Cerebellar cortex (tissue), 1 donor: ENCODE measurements at regions not wholly inside any gene's neighbourhood (a gene's known extent, or its start where the extent isn't known, plus 50 kb on each side); places are given as distances from the start of the nearest gene placed in this dataset.

Source experiments
- DNase-seq: peaks from one replicate; pipeline ENCODE4 v3.0.0-alpha.2; 2015; ENCODE audit warnings: low spot score

DNA sequence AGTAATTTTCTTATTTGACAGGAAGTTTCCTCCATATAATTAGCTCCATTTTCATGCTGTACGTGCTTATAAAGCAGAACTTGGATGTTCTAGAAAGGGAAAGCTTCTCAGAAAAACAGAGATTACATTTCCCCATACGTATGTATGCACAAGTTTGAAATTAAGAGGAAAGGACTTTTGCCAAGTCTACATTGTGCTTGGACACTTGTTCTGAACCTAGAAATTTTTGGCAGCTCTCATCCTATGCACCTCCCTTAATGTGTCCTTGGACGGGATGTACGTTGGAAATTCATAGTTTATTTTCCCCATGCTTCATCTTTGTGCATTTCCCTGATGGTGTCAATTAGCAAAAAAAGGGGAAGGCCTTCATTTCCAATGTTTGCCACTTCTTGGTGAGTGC lies 322.7 kb downstream of the BLID start:
- DNase-seq, result no peak

DNA sequence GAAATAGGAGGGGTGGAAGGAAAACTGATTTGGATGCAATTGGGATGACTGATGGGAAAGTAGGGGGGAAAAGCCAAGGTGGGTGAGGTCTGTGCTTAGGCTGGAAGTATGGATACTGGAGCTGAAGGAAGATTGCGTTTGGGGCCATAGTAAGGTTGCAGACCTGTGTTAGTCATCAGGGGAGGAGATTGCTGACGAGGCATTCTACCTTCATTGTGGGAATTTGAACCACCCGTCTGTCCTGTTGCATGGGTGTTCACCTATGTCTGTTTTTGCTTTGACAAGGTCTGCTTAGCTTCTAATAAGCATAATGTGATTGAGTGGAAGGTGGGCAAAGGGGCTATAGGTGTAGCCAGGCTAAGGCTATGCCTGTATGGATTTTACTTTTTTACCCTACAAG lies 323.8 kb downstream of the BLID start:
- DNase-seq, result no peak

DNA sequence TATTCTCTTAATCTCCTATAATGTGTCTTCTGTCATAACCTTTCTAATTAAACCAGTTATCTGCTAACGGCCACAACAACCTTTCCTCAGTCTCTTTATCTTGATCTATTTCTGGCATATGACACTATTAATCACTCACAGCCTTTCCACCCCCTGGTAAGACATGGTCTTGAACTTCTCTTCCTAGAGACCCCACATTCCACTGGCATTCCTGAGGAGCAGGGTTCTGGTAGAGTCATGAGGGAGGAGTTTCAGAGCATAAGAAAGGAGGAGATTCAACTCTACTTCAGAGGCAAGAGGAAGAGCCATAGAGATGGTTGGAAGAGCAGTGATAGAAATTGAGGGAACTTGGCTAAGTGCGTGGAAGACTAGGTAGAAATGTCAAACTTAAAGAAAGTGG lies 325.6 kb downstream of the BLID start:
- no peak for DNase-seq

DNA sequence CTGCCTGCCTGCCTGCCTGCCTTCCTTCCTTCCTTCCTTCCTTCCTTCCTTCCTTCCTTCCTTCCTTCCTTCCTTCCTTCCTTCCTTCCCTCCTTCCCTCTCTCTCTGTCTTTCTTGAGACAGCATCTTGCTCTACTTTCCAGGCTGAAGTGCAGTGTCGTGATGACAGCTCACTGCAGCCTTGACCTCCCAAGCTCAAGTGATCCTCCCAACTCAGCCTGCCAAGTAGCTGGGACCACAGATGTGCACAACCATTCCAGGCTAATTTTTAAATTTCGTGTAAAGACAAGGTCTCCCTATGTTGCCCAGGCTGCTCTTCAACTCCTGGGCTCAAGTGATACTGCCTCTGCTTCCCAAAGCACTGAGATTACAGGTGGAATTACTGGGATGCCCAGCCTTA lies 328.2 kb upstream of the SORL1-AS1 start:
- DNase-seq, result no peak

DNA sequence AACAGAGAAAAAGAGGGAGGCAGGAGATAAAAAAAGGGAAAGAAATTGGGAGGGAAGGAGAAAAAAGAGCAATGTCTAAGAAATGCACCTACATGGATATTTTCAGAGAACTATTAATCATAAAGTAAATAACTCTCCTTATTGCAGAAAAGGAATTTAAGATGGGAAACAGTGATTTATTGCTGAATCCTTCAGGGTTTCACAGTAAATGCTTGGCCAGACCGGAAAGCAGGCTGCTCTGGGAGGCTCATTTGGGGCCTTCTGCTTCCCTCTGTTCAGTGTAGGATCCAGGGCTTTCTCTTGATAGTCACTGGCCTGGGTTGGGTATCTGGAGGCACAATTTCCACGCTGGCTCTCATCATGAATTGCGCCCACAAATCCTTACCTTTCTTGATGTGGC lies 324.3 kb upstream of the SORL1-AS1 start:
- DNase-seq, result no peak

DNA sequence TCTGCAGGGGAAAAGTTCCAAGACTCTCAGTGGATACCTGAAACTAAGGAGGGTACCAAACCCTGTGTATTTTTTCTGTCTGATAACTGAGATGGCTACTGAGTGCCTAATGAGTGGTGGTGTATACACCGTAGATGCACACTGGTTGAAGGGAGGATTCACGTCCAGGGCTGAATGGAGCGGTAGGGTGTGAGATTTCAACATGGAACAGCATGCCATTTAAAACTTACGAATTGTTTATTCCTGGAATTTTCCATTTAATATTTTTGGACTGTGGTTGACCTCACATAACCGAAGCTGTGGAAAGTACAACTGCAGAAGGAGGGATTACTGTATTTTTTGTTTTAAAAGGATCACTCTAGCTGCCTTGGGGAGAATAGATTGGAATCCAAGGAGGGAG lies 322.5 kb upstream of the SORL1-AS1 start:
- no peak for DNase-seq

DNA sequence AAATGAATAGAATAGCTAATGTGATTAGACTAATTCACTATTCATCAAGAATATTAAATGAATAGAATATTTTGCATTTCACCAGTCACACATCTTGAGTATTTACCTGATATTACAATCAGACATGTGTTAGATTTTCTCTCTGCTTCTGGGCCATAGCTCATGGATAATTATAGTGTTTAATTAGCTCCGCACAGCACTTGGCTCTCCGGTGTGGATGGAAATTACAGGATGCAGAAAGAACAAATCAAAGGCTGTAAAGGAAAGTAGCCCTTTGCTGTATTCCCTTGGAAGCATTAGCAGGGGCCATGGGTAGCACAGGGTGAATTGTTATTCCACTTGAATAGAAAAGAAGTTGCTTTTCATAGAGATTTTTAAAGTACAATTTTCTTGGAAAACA lies 320.3 kb upstream of the SORL1-AS1 start:
- DNase-seq, result no peak

DNA sequence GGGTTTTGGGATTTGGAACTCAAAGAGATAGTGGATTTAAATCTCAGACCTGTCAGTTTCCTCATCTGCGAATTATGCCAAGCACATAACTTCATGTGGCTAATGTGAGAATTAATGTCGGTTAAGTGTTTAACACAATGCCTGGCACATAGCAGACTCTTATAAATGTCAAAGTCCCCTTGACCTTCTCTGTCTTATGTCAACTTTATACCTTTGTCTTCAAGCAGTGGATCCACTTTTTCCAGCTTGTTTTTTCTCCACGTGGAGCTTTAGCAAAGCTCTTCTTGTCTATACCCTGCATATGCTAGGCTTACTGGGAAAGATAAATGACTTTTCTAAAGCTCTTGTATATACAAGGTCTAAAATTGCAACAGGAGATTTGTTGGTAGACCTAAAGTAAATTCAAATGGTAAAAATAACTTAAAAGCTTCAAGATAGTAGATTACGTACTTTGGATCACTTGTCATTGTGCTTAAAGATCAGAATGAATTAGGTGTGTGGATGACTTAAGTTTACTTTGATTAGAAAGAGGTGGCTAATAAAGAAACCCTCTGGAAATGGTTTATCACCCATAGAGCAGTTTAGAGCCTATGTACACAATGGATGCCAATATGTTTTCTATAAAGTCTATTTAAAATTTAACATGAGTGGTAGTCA lies 318.3 kb upstream of the SORL1-AS1 start:
- DNase-seq, result no peak

DNA sequence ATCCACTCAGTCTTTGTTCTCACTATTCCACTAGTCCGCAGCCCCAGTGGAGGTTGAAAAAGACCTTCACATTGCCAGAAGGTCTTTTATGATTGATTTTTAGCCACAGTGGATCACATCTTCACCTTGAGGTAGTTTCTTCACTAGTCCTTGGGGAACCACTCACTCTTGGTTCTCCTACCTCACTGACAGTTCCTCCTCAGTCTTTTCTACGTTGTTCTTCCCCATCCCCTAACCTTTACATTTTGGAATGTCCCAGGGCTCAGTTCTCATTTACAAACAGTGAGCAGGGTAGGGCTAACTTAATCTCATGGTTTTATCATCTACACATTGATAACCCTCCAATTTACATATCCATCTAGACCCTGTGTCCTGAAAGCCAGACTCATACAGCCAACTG lies 316.4 kb upstream of the SORL1-AS1 start:
- no peak for DNase-seq

DNA sequence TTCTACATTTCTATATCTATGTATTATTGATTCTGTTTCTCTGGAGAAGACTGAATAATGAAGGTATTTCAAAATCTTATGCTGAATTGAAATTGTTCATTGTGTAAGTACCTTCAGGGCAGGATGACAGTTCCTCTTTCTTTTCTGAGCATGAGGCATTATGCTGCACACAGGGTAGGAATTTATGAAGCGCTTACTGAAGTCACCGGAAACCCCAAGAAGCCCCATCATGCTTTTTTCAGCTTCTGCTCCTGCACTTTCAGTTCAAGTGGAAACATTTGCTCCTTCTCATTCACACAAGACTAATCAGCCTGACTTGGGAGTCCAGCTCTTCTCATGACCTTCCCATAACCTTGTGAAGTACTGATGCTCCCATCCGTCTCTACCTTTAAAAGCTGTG lies 314.7 kb upstream of the SORL1-AS1 start:
- DNase-seq, result no peak

DNA sequence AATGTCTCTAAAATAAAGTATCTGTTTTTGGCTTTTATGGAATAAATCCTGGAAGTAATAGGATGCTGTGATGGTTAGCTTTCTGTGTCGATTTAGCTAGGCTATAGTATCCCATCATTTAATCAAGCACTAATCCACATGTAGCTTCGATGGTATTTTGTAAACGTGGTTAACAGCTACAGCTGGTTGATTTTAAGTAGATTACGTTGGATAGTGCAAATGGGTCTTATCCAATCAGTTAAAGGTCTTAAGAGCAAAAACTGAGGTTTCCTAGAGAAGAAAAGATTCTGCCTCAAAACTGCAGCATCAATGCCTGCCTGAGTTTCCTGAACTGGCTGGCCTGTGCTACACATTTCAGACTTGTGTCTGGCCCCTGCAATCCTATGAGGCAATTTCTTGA lies 314.2 kb upstream of the SORL1-AS1 start:
- no peak for DNase-seq

DNA sequence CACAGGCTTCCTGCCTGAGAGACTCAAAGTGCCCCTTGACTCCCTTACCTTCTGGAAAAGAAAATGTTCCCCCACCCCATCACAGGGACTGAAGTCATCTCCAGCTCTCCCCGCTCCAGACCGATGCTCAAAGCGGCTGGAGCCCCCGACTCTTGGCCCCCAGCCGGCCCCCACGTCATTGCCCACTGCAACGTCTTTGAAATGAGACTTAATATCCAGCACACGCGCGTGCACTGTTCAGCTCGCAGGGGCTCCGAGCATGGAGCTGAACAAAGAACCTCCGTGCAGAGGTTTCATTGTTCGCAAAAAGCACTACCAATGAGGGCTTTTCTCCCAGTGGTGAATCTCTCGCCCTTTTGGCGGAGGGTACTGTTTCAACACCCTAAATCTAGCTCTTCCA lies 313.4 kb upstream of the SORL1-AS1 start:
- no peak for DNase-seq

DNA sequence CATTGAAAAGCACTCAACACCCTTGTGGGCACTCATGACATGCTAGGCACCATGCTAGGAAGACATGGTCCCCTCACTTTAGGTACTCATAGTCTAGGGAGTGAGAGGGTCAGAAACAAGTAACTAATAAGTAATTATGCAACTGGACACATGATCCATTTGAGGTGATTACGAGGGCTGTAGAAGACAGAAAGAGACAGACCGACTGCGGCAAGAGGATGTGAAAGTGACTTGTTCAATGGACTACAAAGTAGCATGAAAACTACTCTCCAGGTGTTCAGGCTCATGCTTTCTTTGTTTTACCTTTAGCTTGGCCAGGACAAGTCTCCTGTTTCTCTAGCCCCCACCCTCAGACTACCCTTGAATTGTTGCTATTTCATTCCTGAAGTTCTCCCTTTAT lies 310.8 kb upstream of the SORL1-AS1 start:
- DNase-seq, result no peak

DNA sequence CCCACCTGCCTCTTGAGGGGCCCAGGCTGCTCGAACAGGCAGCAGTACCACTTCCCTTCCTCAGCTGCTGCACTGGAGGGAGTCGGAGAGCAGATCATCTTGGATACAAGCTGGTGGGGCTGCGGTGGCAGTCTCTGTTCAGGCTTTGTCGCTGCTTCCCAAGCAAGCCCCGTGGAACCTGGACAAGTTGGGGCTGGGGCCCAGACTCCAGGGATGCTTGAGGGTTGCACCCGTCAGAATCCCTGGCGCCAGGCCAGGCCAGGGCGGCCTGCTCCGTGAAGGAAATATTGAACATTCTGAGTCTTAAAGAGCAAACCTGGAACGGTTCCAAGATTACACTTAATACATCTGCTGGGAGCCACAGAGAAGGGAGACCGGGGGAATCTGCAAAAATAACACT lies 310.1 kb upstream of the SORL1-AS1 start:
- no peak for DNase-seq

DNA sequence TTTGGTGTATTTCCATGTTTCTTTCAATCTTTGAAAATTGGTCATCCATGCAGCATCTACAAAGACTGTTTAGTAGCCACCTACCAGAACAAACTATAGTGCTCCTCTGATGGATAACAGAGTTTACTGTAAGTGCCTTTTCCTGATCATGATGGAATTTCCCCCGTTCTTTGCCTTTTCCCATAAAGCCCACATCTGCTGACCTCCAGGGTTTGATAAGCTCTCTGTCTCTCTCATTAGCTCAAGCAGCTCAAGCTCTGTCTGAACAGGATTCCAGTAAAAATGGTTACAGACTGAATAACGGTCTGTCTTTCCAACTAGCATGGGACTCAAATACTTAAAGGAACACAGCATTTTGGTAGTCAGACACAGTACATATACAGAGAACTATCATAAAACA lies 308.4 kb upstream of the SORL1-AS1 start:
- no peak for DNase-seq

DNA sequence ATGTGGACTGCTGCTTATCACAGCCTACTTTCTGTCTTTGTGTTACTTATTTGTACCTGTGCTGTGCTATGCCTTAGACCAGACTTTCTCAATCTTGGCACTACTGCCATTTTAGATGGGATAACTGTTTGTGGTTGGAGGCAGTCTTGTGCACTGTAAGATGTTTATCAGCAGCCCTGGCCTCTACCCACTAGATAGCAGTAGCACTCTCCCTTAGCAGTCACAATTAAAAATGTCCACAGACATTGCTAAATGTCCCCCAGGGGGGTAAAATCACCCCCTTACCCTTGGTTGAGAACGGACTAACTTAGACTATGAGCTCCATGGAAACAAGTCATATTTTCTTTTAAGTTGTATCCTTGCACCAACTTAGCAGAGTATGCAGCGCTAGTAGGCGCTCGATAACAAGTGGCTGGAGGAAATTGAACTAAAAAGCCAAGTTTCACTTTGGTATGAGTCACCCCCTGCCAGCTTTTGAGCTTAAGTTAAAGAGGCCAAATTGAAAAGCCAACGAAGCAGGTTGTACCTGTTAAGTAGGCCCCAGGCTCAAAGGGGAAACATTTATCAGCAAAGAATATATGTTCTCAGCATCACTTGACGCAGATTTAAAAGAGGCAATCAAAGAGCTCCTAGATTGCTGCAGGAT lies 304.8 kb upstream of the SORL1-AS1 start:
- no peak for DNase-seq

DNA sequence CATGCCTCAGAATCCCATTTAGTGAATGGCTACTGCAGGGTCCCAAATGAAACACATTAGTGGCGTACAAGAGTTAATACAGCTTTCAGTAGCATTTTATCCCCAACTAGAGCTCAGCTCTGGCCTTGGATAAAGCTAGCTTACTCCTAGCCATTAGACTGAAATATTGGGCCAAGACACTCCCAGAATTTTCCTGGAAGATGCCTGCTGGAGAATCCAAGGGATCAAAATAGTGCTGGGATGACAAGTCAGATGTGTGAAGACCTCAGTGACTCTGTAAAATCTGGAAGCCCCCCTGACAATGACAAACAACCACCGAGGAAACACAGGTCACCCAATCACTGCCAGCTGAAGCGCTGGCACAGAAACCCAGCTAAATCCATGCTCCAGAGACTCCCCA lies 303.1 kb upstream of the SORL1-AS1 start:
- DNase-seq, result no peak

DNA sequence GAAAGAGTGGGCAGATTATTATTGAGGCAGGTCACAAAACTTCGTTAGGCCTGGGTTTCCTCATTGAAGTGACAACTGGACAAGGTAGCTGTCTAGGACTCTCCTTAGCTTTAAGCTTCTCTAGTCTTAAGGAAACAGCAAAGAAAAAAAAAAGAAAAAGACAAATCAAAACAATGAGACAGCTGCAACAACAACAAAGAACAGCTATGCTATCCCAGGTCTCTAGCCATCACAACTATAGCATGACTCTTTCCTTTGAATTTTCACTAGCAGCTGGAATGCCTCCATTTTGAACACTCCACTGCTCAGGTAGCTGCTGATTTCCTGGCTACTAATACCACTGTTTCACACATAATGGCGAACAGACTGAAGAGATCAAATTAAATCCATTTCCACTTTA lies 302.4 kb upstream of the SORL1-AS1 start:
- DNase-seq, result no peak

DNA sequence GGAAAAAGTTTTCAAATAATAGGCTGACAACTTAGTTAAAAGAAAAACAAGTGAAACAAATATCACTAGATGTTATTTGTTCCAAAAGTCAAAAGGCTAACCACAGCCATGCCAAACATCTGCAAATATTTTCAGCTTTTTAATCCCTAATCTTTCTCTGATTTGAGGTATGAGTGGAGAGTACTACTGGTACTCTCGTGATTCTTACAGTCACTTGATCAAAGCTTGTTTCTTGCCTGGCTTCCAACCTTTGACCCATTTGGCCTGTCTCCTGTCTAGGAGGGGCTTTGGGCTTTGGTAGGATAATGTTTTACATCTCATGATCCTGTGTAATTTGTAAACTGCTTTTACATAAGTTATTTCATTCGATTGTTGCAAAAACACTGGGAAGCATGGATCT lies 301.8 kb upstream of the SORL1-AS1 start:
- no peak for DNase-seq

DNA sequence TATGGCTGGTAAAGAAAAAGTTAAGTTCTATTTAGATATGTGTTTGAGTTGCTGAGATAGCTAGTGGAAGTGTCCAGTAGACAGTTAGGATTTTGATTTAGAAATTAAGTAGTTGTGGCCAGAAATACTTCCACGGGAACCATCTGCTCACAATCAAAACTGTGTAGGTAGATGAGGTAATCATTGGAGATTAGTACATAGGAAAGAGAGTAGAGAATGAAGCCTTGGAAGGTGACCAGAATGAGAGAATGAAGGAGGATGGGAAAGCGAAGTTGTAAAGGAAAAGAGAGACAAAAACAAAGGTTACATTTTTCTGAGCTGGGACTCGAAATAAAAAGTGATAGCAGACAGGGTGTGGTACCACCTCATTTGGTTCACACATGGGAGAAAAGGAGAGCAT lies 296.9 kb upstream of the SORL1-AS1 start:
- DNase-seq, result no peak

DNA sequence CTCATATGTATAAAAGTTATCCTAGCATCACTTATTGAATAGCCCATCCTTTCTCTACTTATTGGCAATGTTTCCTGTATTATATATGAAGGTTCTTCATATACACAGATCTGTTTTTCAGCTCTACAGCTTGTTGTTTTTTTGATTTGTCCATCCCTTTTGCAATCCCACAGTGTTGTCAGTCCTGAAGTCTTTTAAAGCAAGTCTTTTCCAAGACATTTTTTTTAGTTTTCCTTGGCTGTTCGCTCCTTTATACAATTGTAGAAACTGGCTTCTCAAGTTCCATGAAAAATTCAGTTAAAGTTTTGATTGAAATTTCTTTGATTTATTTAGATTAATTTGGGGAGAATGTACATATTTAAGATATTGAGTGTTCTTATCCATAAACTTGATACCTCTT lies 295.3 kb upstream of the SORL1-AS1 start:
- no peak for DNase-seq

DNA sequence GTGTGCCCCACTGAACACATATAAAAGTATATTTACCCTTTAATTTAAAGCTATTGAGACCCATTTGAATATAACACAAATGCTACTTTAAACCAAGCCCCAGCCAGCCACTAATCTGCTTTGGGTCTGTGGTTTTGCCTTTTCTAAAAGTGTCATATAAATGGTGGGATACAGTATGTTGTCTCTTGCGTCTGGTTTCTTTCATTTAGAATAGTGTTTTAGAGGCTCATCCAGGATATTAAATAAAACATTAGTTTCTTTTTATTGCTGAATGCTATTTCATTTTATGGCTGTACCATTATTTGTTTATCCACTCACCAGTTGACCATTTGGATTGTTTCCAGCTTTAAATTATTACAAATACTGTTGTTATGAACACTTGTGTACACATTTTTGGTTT lies 290.5 kb upstream of the SORL1-AS1 start:
- no peak for DNase-seq

DNA sequence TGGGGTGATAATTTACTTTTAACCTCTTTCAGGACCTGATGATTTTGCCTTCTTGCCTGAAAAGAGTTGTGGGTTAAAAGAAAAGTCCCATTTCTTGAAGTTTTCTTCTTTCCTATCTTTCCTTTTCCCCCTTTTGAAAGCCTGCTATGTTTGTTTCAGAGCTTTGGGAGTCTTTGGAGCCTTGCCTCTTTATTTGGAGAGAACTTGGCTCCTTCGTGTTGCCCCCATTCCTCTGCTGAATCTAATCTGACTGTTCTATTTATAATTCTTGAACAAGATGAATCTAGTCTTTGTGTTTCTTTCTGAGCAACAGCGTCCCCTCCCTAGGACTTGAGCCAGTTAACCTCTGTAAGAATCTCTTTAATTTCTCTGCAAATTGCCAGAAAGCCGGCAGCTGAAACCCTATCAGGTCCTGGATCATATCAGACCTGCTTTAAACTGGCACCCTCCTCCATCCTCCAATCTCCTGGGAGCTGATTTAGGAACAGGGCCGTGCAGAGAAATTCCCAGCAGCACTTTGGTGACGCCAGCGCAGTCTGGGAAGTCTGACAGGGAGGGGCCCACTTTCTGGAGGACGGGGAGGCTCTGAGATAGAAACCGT lies 289.1 kb upstream of the SORL1-AS1 start:
- DNase-seq, result peak; percentile 3

DNA sequence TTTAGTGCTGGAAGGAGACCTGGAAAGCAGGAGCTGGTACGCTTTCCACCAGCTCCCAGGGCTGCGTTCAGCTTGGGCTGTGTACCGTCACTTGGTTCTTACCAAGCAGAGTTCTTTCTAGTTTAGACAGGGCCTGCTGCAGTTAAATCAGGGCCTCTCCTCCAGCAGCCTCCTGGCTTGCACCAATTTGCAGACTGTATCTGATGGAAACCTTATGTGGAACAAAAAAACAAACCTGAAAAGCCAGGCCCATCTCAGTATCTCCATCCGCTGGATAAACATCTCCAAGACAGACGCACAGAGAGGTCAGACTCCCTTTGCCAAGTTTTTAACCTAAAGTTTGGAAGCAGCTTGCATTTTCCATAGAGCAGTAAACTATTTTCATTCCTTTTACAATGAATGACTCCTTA lies 288.6 kb upstream of the SORL1-AS1 start:
- no peak for DNase-seq
